H1 (cell line): ENCODE measurements at regions not wholly inside any gene's neighbourhood (a gene's known extent, or its start where the extent isn't known, plus 50 kb on each side); places are given as distances from the start of the nearest gene placed in this dataset.

Experiments
- ASH2L ChIP-seq: fragments of 200-600, 300-600 bp; sonication (generic); IDR thresholded peaks from one replicate; pipeline ENCODE4 v1.7.1; 2017; ENCODE audit warnings: low read length
- POLR2AphosphoS5 ChIP-seq: IDR thresholded peaks from 2 replicates; pipeline ENCODE4 v1.6.1; 2011; ENCODE audit warnings: low read depth, low read length
- POU5F1 ChIP-seq: IDR thresholded peaks from 2 replicates; pipeline ENCODE4 v1.6.1; 2011; ENCODE audit warnings: low read depth, mild to moderate bottlenecking, low read length, moderate library complexity
- RFX5 ChIP-seq: IDR thresholded peaks from 2 replicates; pipeline ENCODE4 v1.6.1; 2011; ENCODE audit warnings: low read depth, low read length, improper control_type of control experiment, borderline replicate concordance
- SUZ12 ChIP-seq: fragments of 200-600 bp; sonication (generic); IDR thresholded peaks from 2 replicates; pipeline ENCODE4 v1.6.1; 2012; ENCODE audit warnings: mild to moderate bottlenecking, inconsistent platforms, low read length, moderate library complexity, mixed read lengths

DNA sequence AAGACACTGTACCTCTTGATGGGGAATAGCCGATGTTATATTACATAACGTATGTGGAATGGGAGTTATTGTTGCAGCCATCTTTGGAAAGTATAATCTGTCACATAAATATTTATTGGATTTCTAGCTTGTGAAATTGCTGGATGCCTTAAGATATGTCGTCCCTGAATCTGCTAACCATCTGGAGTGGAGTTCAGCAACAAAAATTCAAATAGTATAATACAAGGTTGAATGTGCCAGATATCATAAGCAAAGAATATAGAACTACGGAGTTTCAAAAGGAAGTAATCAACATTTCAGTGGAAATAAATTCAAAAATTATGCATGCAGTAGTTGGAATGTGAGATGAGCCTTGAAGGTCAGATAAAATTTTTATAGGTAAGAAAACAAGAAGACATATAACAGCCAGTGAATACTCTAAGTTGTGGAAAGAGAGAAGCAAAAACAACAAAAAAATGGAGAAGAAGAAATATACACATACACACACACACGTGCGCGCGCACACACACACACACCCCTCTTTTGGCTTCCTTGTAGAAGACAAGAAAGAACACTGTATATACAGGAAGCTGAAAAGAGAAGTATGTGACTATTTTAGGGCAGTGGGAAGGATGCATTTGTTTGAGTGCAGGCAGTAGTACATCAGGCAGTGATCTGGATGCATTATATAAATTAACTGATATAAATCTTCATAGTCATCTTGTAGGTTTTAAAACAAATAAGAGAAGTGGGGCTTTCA, 516.7 kb downstream of the KCNT2 start (continued):
- TF ChIP-seq SUZ12 (no peak), ASH2L (no peak), RFX5 (no peak), POLR2AphosphoS5 (no peak), POU5F1 (no peak)
